ENCODE measurements at regions not wholly inside any gene's neighbourhood (a gene's known extent, or its start where the extent isn't known, plus 50 kb on each side); places are given as distances from the start of the nearest gene placed in this dataset.
A peak's percentile ranks its signal among the peaks of the same experiment; 100 is the strongest.

DNA sequence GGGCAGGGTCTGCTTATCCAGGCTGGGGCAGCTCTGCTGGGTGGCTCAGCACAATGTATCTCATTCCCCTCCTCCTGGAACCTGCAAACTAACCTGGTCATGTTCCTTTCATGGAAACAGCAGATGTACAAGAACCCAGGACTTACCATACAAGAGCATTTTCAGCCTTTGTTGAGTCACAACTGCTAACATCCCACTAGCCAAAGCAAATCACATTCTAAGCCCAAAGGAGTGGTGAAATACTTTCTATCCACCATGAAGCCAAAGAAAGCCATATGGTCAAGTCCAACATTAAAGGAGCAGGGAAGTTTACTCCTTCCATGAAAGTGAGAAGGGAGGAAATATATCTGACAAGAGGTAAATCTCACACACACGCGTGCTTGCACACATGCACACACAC lies 163.0 kb downstream of the IRS1 start:
- FAIRE-seq, result no peak
- no peak overlapping the region for H3K9ac ChIP-seq (ENCODE audit: low read length in 3 of 3)
- no peaks in the 10 kb centered on the region for H3K36me3 ChIP-seq (ENCODE audit: control insufficient read depth in 2 of 3, insufficient read depth in 3 of 3, low read length in 3 of 3)
- H3K4me1 ChIP-seq (ENCODE audit: control insufficient read depth in 2 of 3, insufficient read depth in 2 of 3, low read depth in 1 of 3, low read length in 3 of 3), result no peaks in the 10 kb centered on the region
- no peak overlapping the region for H3K4me3 ChIP-seq (ENCODE audit: low read length in 3 of 3)
- H3K9me3 ChIP-seq (ENCODE audit: control insufficient read depth in 2 of 3, insufficient read depth in 1 of 3, low read length in 3 of 3), result peaks cover 0 to 5% (median 0%) of the 10 kb centered on the region in 3 donors
- no peaks in the 10 kb centered on the region for H3K27me3 ChIP-seq (ENCODE audit: control insufficient read depth, insufficient read depth, low read length)
- intact Hi-C loops (cut with DNase I), result no loop called here
- TF ChIP-seq, protein P1, sequence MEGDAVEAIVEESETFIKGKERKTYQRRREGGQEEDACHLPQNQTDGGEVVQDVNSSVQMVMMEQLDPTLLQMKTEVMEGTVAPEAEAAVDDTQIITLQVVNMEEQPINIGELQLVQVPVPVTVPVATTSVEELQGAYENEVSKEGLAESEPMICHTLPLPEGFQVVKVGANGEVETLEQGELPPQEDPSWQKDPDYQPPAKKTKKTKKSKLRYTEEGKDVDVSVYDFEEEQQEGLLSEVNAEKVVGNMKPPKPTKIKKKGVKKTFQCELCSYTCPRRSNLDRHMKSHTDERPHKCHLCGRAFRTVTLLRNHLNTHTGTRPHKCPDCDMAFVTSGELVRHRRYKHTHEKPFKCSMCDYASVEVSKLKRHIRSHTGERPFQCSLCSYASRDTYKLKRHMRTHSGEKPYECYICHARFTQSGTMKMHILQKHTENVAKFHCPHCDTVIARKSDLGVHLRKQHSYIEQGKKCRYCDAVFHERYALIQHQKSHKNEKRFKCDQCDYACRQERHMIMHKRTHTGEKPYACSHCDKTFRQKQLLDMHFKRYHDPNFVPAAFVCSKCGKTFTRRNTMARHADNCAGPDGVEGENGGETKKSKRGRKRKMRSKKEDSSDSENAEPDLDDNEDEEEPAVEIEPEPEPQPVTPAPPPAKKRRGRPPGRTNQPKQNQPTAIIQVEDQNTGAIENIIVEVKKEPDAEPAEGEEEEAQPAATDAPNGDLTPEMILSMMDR (IDR thresholded peaks at IDR 0.05; ENCODE audit: borderline replicate concordance, extremely low read depth, insufficient read depth), result no peak
- no peak for DNase-seq
- H3K27ac ChIP-seq (ENCODE audit: low read depth in 2 of 2, low read length in 2 of 2), result no peak overlapping the region

DNA sequence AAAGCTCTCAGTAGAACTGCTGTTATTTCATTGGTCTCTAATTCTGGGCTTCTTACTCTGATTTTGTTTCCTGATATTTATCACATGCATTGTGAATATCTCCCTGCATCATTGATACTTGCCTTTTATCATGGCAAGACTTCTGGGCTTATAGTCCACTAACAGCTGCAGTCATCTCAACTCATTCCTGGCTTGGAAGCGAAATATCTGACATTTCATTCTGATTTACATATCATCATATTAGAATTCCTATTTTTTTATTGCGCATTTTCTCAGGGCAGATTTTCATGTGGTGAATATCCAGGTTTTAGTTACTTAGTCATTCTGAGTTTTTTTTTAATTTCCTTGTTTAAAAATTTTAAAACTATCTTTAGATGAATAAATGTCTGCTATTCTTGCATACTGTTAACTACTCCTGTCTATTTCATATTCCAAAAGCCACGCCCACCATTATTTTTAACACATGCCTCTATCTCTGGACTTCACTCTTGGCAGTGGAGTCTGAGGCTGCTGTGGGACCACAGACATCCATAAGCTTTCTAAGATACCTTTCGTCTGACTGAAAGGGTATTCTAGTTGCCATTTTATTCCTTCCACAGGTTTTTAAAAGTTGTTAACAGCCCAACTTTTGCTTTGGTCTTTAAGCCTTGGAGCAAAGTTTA lies 164.5 kb downstream of the IRS1 start:
- Histone ChIP-seq H3K4me1 (ENCODE audit: control insufficient read depth in 2 of 3, insufficient read depth in 2 of 3, low read depth in 1 of 3, low read length in 3 of 3) (no peaks in the 10 kb centered on the region), H3K9ac (ENCODE audit: low read length in 3 of 3) (no peak overlapping the region), H3K27me3 (ENCODE audit: control insufficient read depth, insufficient read depth, low read length) (no peaks in the 10 kb centered on the region), H3K4me3 (ENCODE audit: low read length in 3 of 3) (no peak overlapping the region), H3K27ac (ENCODE audit: low read depth in 2 of 2, low read length in 2 of 2) (no peak overlapping the region), H3K36me3 (ENCODE audit: control insufficient read depth in 2 of 3, insufficient read depth in 3 of 3, low read length in 3 of 3) (no peaks in the 10 kb centered on the region), H3K9me3 (ENCODE audit: control insufficient read depth in 2 of 3, insufficient read depth in 1 of 3, low read length in 3 of 3) (no peaks in the 10 kb centered on the region)
- DNase-seq (no peak), FAIRE-seq (no peak)
- intact Hi-C loops (cut with DNase I), result no loop called here
- TF ChIP-seq, protein P1 (IDR thresholded peaks at IDR 0.05; ENCODE audit: borderline replicate concordance, extremely low read depth, insufficient read depth), result no peak

DNA sequence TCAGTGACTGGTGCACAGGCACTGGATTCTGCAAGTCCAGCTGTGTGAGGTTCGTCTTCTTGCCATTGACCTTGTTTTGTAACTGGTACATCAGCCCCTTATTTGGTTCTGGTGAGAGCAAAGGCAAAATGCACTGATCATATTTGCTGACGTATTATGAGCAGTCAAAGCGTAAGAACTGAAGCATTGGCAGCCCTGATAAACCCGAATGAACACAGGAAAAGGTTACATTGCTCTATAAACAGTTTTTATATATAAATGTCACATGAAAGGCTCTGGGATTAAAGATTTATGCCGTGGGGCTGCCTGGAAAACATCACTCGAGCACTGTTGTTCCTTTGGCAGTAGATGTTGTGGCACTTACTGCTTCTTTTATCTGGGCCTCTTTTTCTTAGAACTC lies 167.9 kb downstream of the IRS1 start:
- FAIRE-seq (no peak), DNase-seq (peak in 3 of 5 donors; percentile 51 to 84 (median 77))

More for the DNA sequence above, 167.9 kb downstream of the IRS1 start:
- Histone ChIP-seq H3K9ac (ENCODE audit: low read length in 3 of 3) (no peak overlapping the region), H3K4me3 (ENCODE audit: low read length in 3 of 3) (no peak overlapping the region), H3K27me3 (ENCODE audit: control insufficient read depth, insufficient read depth, low read length) (no peaks in the 10 kb centered on the region), H3K36me3 (ENCODE audit: control insufficient read depth in 2 of 3, insufficient read depth in 3 of 3, low read length in 3 of 3) (no peaks in the 10 kb centered on the region), H3K4me1 (ENCODE audit: control insufficient read depth in 2 of 3, insufficient read depth in 2 of 3, low read depth in 1 of 3, low read length in 3 of 3) (no peaks in the 10 kb centered on the region), H3K9me3 (ENCODE audit: control insufficient read depth in 2 of 3, insufficient read depth in 1 of 3, low read length in 3 of 3) (no peaks in the 10 kb centered on the region), H3K27ac (ENCODE audit: low read depth in 2 of 2, low read length in 2 of 2) (no peak overlapping the region)
- intact Hi-C loops (cut with DNase I), result no loop called here
- TF ChIP-seq, protein P1 (IDR thresholded peaks at IDR 0.05; ENCODE audit: borderline replicate concordance, extremely low read depth, insufficient read depth), result no peak
